Caco-2 (cell line): ENCODE measurements at regions not wholly inside any gene's neighbourhood (a gene's known extent, or its start where the extent isn't known, plus 50 kb on each side); places are given as distances from the start of the nearest gene placed in this dataset.

Source experiments
- BruUV-seq: library from RNA; stranded (reverse); fragments of 400-500 nt; replicated peaks from 2 replicates; lab custom pipeline; 2021; lab: Mats Ljungman, UMichigan
- CTCF ChIA-PET: fragments of 300-600 bp; sonication (Branson Sonifier 250); formaldehyde crosslinking; loops from one replicate; lab custom pipeline; 2022; ENCODE audit warnings: antibody characterized with exemption; lab: Charles Lee
- POLR2A ChIA-PET: fragments of 300-600 bp; sonication (Branson Sonifier 250); formaldehyde crosslinking; loops from one replicate; lab custom pipeline; 2022; ENCODE audit warnings: antibody characterized with exemption; lab: Charles Lee
- DNase-seq, 2 experiments: peaks; one replicate each; pipeline versions ENCODE4 v3.0.0 to v3.0.0-alpha.2; 2020 to 2022
- H3K27me3 ChIP-seq: replicated peaks from 2 replicates; pipeline ENCODE4 v1.6.0; 2011; ENCODE audit warnings: low read length; ENCODE audit not compliant: control insufficient read depth, insufficient read depth
- H3K36me3 ChIP-seq: 2 replicates; pipeline ENCODE4 v1.5.1; 2011; ENCODE audit warnings: low read length; ENCODE audit not compliant: control insufficient read depth, insufficient read depth
- H3K4me1 ChIP-seq: fragments of 250-450 bp; sonication (Bioruptor Pico); 2 replicates; pipeline ENCODE4 v1.5.1; 2020; ENCODE audit warnings: mild to moderate bottlenecking
- H3K4me3 ChIP-seq: 2 replicates; pipeline ENCODE4 v1.5.1; 2011; ENCODE audit warnings: low read depth, mild to moderate bottlenecking, control low read depth, low read length
- H3K9me3 ChIP-seq: fragments of 250-450 bp; sonication (Bioruptor Pico); 2 replicates; pipeline ENCODE4 v1.5.1; 2020; ENCODE audit warnings: mild to moderate bottlenecking, moderate library complexity
- H3K27ac Mint-ChIP-seq: one replicate; pipeline ENCODE4 v1.8.0; 2022; ENCODE audit warnings: mixed read lengths; ENCODE audit not compliant: unreplicated experiment
- H3K27me3 Mint-ChIP-seq: one replicate; pipeline ENCODE4 v1.8.0; 2022; ENCODE audit warnings: mixed read lengths; ENCODE audit not compliant: insufficient read depth, unreplicated experiment
- H3K36me3 Mint-ChIP-seq: one replicate; pipeline ENCODE4 v1.8.0; 2022; ENCODE audit warnings: mild to moderate bottlenecking, mixed read lengths; ENCODE audit not compliant: insufficient read depth, unreplicated experiment
- H3K4me1 Mint-ChIP-seq: one replicate; pipeline ENCODE4 v1.8.0; 2022; ENCODE audit warnings: low read depth, mixed read lengths; ENCODE audit not compliant: unreplicated experiment
- H3K4me3 Mint-ChIP-seq: one replicate; pipeline ENCODE4 v1.8.0; 2022; ENCODE audit warnings: mild to moderate bottlenecking, moderate library complexity, mixed read lengths; ENCODE audit not compliant: unreplicated experiment
- H3K9me3 Mint-ChIP-seq: one replicate; pipeline ENCODE4 v1.8.0; 2022; ENCODE audit warnings: mixed read lengths; ENCODE audit not compliant: unreplicated experiment
- intact Hi-C: fragments of 100-400 bp; cut with micrococcal nuclease; formaldehyde crosslinking; loops from one replicate; pipeline ENCODE4 v1.10.0; 2022; ENCODE audit not compliant: unreplicated experiment
- TF ChIP-seq, protein P1 (sequence below), 2 experiments: fragments of 200-600 bp in 1 of 2; IDR thresholded peaks; 1 replicate in 1 of 2; 2 replicates in 1 of 2; pipeline versions ENCODE4 v1.5.1 to v1.8.0; 2011 to 2022; ENCODE audit warnings: antibody characterized with exemption in 1 of 2, control low read depth in 1 of 2, inconsistent platforms in 1 of 2, low read depth in 1 of 2, low read length in 1 of 2, mild to moderate bottlenecking in 1 of 2, moderate library complexity in 1 of 2; ENCODE audit not compliant: insufficient read depth in 1 of 2, severe bottlenecking in 1 of 2, unreplicated experiment in 1 of 2

DNA sequence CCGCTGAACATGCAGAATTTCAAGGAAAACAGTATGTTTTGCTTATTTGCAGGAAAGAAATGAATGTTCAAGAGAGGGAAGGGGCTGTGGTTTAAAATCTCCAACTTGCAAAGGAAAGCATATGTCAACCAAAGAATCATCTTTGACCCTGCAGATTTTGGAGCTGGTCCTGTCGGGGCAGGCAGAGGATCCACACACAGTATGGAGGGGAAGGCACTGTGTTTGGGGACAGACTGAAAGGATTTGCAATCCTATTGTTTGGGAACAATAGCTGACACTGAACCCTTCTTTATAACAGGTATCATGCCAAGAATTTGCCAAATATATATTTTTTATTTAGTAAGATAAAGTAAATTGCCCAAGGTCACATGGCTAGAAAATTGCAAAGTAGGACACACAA, 121.4 kb upstream of the ZNF618 start:
- H3K36me3 ChIP-seq, result no peaks in the 10 kb centered on the region
- Mint-ChIP-seq H3K4me1 (no peaks in the 10 kb centered on the region), H3K27me3 (peaks cover 21% of the 10 kb centered on the region), H3K4me3 (no peak overlapping the region), H3K9me3 (no peaks in the 10 kb centered on the region), H3K27ac (no peak overlapping the region), H3K36me3 (no peaks in the 10 kb centered on the region)
- H3K4me3 ChIP-seq, result no peak overlapping the region
- ChIA-PET CTCF (no interaction called here), POLR2A (no interaction called here)
- intact Hi-C loops, result no loop called here
- TF ChIP-seq, protein P1, sequence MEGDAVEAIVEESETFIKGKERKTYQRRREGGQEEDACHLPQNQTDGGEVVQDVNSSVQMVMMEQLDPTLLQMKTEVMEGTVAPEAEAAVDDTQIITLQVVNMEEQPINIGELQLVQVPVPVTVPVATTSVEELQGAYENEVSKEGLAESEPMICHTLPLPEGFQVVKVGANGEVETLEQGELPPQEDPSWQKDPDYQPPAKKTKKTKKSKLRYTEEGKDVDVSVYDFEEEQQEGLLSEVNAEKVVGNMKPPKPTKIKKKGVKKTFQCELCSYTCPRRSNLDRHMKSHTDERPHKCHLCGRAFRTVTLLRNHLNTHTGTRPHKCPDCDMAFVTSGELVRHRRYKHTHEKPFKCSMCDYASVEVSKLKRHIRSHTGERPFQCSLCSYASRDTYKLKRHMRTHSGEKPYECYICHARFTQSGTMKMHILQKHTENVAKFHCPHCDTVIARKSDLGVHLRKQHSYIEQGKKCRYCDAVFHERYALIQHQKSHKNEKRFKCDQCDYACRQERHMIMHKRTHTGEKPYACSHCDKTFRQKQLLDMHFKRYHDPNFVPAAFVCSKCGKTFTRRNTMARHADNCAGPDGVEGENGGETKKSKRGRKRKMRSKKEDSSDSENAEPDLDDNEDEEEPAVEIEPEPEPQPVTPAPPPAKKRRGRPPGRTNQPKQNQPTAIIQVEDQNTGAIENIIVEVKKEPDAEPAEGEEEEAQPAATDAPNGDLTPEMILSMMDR (IDR thresholded peaks at IDR 0.05; ENCODE audit: insufficient read depth in 1 of 2, low read depth in 1 of 2, low read length in 1 of 2, severe bottlenecking in 1 of 2, unreplicated experiment in 1 of 2), result no peak
- no peaks in the 10 kb centered on the region; the same call in none of the 2 replicates for H3K27me3 ChIP-seq
- BruUV-seq, result no TSS peak
- DNase-seq, result no peak
- H3K4me1 ChIP-seq, result no peaks in the 10 kb centered on the region
- H3K9me3 ChIP-seq, result peaks cover 7% of the 10 kb centered on the region; the same call in 1 of the 2 replicates

DNA sequence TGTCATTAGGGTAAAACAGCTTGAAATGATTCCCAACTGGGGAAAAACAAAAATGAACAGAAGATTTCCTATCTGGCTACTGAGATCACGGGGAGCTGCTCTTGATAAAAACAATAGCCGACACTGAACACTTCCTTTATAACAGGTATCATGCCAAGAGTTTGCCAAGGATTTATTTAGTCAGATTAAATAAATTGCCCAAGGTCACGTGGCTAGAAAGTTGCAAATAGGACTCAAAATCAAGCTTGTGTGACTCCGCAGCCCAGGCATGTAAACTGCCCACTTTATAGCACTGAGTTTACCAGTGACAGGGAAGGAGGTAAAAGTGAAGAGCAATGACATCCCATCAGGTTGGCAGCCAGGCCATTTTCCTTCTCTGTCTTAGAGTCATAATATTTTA, 120.7 kb upstream of the ZNF618 start:
- Histone ChIP-seq H3K4me1 (no peaks in the 10 kb centered on the region), H3K36me3 (no peaks in the 10 kb centered on the region), H3K4me3 (no peak overlapping the region), H3K27me3 (no peaks in the 10 kb centered on the region; the same call in none of the 2 replicates), H3K9me3 (peaks cover 14% of the 10 kb centered on the region)
- CTCF ChIA-PET, result no interaction called here
- no peak for DNase-seq
- POLR2A ChIA-PET, result no interaction called here
- Mint-ChIP-seq H3K4me3 (no peak overlapping the region), H3K27me3 (peaks cover 21% of the 10 kb centered on the region), H3K36me3 (no peaks in the 10 kb centered on the region), H3K9me3 (no peaks in the 10 kb centered on the region), H3K4me1 (no peaks in the 10 kb centered on the region), H3K27ac (no peak overlapping the region)
- BruUV-seq, result no TSS peak
- intact Hi-C loops, result no loop called here
- TF ChIP-seq, protein P1 (IDR thresholded peaks at IDR 0.05; ENCODE audit: insufficient read depth in 1 of 2, low read depth in 1 of 2, low read length in 1 of 2, severe bottlenecking in 1 of 2, unreplicated experiment in 1 of 2), result no peak

DNA sequence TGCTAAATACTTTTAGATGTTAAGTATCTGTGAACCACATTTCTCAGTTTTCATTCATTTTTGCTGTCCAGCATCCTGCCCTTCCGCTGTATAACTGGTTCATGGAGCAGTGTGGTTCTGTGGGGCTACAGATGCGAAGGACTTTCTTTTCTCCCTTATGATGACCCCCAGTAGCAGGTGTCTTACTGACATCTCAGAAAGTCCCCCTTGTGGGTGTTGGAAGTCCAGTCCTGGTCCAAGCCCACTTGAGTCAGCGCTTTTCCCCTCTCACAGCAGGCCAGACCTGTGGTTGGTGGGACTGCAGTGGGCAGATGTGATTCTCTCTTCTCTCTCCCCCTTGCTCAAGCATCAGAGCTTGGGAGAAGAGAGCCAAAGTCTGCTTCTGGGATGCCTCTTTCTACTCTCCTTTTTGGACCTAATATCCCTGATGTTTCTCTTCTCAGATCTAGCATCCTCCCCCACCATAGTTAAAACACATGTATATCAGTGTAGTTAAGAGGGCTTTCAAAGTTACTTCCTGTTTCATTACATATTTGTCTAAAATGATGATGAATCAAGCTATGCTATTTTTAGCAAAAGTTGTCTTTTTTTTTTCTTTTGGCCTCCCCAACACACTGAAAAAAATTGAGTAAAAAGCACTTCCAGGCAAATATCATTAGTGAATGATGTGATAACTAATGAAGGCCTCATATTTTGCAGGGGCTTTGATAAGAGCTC, 119.5 kb upstream of the ZNF618 start:
- no peak overlapping the region for H3K27ac Mint-ChIP-seq
- intact Hi-C loops, result no loop called here
- no peaks in the 10 kb centered on the region; the same call in none of the 2 replicates for H3K27me3 ChIP-seq
- DNase-seq, result no peak
- TF ChIP-seq, protein P1 (IDR thresholded peaks at IDR 0.05; ENCODE audit: insufficient read depth in 1 of 2, low read depth in 1 of 2, low read length in 1 of 2, severe bottlenecking in 1 of 2, unreplicated experiment in 1 of 2), result no peak
- H3K4me1 ChIP-seq, result no peaks in the 10 kb centered on the region
- POLR2A ChIA-PET, result no interaction called here
- peaks cover 18% of the 10 kb centered on the region; the same call in 1 of the 2 replicates for H3K9me3 ChIP-seq
- H3K4me3 ChIP-seq, result no peak overlapping the region
- H3K9me3 Mint-ChIP-seq, result no peaks in the 10 kb centered on the region
- CTCF ChIA-PET, result no interaction called here
- no peaks in the 10 kb centered on the region for H3K36me3 ChIP-seq
- BruUV-seq, result no TSS peak
- H3K36me3 Mint-ChIP-seq, result no peaks in the 10 kb centered on the region
- no peak overlapping the region for H3K4me3 Mint-ChIP-seq
- no peaks in the 10 kb centered on the region for H3K4me1 Mint-ChIP-seq
- peaks cover 18% of the 10 kb centered on the region for H3K27me3 Mint-ChIP-seq
